ENCODE measurements at regions not wholly inside any gene's neighbourhood (a gene's known extent, or its start where the extent isn't known, plus 50 kb on each side); places are given as distances from the start of the nearest gene placed in this dataset.
"Not testable (repeated sequence)": the region's sequence is repeated elsewhere in the genome, so short reads cannot be mapped to it uniquely, and the experiment has no call there.

DNA sequence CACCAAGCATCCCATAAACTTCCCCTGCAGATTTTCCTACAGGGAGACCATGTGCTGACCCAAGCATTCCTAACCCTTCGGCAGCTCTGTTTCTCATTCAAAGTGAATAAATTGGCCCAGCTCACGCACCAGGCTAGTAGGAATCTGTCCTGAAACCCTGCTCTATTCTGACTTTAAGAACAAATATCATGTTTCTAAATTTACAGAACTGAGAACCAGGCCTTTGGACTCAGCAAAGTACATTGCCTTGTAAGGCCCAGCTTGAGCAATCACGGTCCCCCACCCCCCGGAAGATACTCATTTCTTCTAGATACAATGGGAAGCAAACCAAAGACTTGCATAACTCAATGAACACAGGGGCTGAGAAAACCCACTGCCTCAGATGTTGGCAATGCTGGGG lies 160.1 kb upstream of the NFIA start:
- Histone ChIP-seq H3K4me3 (ENCODE audit: low read depth in 1 of 2, low read length in 2 of 2) (no peak overlapping the region), H3K36me3 (ENCODE audit: insufficient read depth, low read length) (no peaks in the 10 kb centered on the region), H3K27me3 (ENCODE audit: control insufficient read depth in 1 of 2, insufficient read depth in 2 of 2, low read length in 2 of 2) (no peaks in the 10 kb centered on the region), H3K27ac (ENCODE audit: low read depth, low read length) (no peak overlapping the region), H3K9me3 (ENCODE audit: low read length) (no peaks in the 10 kb centered on the region), H3K4me1 (ENCODE audit: insufficient read depth, low read length) (peaks cover 4% of the 10 kb centered on the region), H3K9ac (ENCODE audit: low read length) (no peak overlapping the region)

DNA sequence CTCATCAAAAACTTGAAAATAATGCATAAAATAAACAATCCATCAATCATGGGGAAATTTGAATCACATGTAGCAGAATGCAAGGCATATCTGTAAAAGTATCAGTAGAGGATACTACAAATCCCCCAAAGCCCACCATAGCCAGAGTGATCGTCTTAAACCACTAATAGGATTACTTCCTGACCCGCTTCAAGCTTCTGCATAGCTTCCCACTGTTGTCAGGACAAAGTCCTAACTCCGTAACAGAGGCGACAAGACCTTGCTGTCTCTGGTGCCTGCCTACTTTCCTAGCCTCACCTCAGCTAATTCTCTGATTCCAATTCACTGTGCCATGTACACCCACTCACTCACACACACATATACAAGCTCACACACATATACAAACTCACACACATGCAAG lies 161.2 kb upstream of the NFIA start:
- H3K36me3 ChIP-seq (ENCODE audit: insufficient read depth, low read length): no peaks in the 10 kb centered on the region
- H3K4me1 ChIP-seq (ENCODE audit: insufficient read depth, low read length): peaks cover 4% of the 10 kb centered on the region
- H3K9ac ChIP-seq (ENCODE audit: low read length): no peak overlapping the region
- H3K9me3 ChIP-seq (ENCODE audit: low read length): no peaks in the 10 kb centered on the region
- H3K27ac ChIP-seq (ENCODE audit: low read depth, low read length): no peak overlapping the region
- H3K4me3 ChIP-seq (ENCODE audit: low read depth in 1 of 2, low read length in 2 of 2): no peak overlapping the region
- no peaks in the 10 kb centered on the region for H3K27me3 ChIP-seq (ENCODE audit: control insufficient read depth in 1 of 2, insufficient read depth in 2 of 2, low read length in 2 of 2)

DNA sequence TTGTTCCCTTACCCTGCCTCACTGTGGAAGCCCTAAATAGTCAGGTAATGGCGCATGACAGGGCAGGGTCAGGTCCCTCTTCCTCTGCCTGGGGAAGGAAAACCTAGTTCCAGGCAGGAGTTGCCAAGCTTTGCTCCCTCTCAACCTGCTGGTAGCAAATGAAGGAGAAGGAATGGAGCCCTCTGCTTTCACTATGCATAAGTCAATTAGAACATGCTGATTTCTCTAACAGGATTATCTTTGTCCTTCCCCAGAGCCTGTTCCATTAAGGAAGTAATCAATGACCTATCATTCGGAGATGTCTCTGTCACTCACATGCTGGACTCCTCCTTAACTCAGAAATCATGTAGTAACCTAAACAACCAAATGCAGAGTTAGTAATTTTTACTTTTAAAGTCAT lies 161.8 kb upstream of the NFIA start:
- Histone ChIP-seq H3K4me3 (ENCODE audit: low read depth in 1 of 2, low read length in 2 of 2) (no peak overlapping the region), H3K9me3 (ENCODE audit: low read length) (no peaks in the 10 kb centered on the region), H3K9ac (ENCODE audit: low read length) (no peak overlapping the region), H3K4me1 (ENCODE audit: insufficient read depth, low read length) (peaks cover 4% of the 10 kb centered on the region), H3K27ac (ENCODE audit: low read depth, low read length) (no peak overlapping the region), H3K36me3 (ENCODE audit: insufficient read depth, low read length) (no peaks in the 10 kb centered on the region), H3K27me3 (ENCODE audit: control insufficient read depth in 1 of 2, insufficient read depth in 2 of 2, low read length in 2 of 2) (no peaks in the 10 kb centered on the region)

DNA sequence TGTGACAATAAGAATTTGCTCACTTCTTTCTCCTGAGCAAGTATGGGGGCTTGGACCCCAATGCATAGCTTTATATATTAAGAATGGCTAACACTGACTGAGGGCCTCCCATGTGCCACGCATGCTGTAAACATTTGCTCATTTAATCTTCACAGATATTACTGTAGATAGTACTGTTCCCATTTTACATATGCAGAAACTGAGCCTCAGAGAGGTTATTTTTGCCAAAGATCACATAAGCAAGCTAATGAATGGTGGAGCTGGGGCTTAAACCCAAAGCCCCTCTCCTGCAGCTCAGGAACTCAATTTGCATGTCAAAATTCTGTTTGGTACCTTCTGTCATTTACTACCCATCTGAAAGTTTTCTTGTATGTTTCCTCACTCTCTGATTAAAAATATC lies 163.5 kb upstream of the NFIA start:
- Histone ChIP-seq H3K9ac (ENCODE audit: low read length) (no peak overlapping the region), H3K27me3 (ENCODE audit: control insufficient read depth in 1 of 2, insufficient read depth in 2 of 2, low read length in 2 of 2) (no peaks in the 10 kb centered on the region), H3K9me3 (ENCODE audit: low read length) (no peaks in the 10 kb centered on the region), H3K4me1 (ENCODE audit: insufficient read depth, low read length) (peaks cover 4% of the 10 kb centered on the region), H3K27ac (ENCODE audit: low read depth, low read length) (no peak overlapping the region), H3K36me3 (ENCODE audit: insufficient read depth, low read length) (no peaks in the 10 kb centered on the region), H3K4me3 (ENCODE audit: low read depth in 1 of 2, low read length in 2 of 2) (no peak overlapping the region)

DNA sequence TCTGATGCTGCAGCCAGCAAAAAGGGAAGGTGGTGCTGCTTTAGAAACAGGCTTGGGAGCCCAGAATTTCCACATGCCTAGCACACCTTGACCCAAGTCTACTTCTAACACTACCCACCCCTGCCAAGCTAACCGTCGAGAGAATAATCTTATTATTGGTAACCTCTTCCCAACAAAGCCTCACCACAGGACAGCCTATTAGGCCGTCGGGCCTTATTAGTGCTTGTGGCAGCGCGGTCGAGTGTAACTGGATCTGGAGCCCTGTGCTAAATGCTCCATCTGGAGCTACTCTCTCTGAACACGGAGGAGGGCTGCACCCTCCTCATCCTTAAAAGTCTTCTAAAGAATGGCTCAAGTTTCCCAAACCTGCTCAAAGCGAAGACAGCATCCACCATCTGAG lies 165.5 kb upstream of the NFIA start:
- no peaks in the 10 kb centered on the region for H3K9me3 ChIP-seq (ENCODE audit: low read length)
- no peaks in the 10 kb centered on the region for H3K27me3 ChIP-seq (ENCODE audit: control insufficient read depth in 1 of 2, insufficient read depth in 2 of 2, low read length in 2 of 2)
- peaks cover 4% of the 10 kb centered on the region for H3K4me1 ChIP-seq (ENCODE audit: insufficient read depth, low read length)
- no peak overlapping the region for H3K4me3 ChIP-seq (ENCODE audit: low read depth in 1 of 2, low read length in 2 of 2)
- no peak overlapping the region for H3K9ac ChIP-seq (ENCODE audit: low read length)
- no peak overlapping the region for H3K27ac ChIP-seq (ENCODE audit: low read depth, low read length)
- H3K36me3 ChIP-seq (ENCODE audit: insufficient read depth, low read length): no peaks in the 10 kb centered on the region

DNA sequence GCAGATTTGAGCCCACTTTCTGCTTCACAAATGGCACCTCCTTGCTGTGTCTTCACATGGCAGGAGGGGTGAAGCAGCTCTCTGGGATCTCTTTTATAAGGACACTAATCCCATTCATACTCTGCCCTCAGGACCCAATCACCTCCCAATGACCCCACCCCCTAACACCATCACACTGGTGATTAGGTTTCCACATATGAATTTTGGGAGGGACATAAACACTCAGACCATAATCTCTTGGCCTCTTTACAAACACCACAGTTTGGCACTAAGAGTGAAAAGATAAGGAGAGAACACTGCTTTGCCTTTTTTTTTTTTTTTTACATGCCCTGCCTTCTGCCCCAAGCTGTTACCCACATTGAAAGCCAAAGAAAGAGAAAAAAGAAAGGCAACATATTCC lies 166.2 kb upstream of the NFIA start:
- no peaks in the 10 kb centered on the region for H3K36me3 ChIP-seq (ENCODE audit: insufficient read depth, low read length)
- no peak overlapping the region for H3K27ac ChIP-seq (ENCODE audit: low read depth, low read length)
- H3K9ac ChIP-seq (ENCODE audit: low read length): no peak overlapping the region
- peaks cover 1% of the 10 kb centered on the region for H3K4me1 ChIP-seq (ENCODE audit: insufficient read depth, low read length)
- H3K4me3 ChIP-seq (ENCODE audit: low read depth in 1 of 2, low read length in 2 of 2): no peak overlapping the region
- H3K9me3 ChIP-seq (ENCODE audit: low read length): no peaks in the 10 kb centered on the region
- no peaks in the 10 kb centered on the region for H3K27me3 ChIP-seq (ENCODE audit: control insufficient read depth in 1 of 2, insufficient read depth in 2 of 2, low read length in 2 of 2)

DNA sequence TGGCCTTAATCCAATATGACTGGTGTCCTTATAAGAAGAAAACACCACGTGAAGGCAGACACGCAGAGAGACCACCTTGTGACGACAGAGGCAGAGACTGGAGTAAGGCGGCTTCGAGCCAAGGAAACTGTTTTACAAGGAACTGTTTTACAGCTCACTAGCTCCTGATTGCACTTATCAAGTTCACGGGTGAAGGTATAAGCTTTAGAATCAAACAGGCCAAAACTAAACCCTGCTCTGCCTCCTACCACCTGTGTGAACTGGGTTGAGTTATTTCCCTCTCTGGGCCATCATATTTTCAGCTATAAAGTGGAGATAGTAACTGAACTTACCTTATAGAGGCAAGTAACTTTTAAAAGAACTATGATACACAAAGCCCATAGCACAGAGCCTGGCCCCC lies 166.9 kb upstream of the NFIA start:
- Histone ChIP-seq H3K36me3 (ENCODE audit: insufficient read depth, low read length) (no peaks in the 10 kb centered on the region), H3K27ac (ENCODE audit: low read depth, low read length) (no peak overlapping the region), H3K9ac (ENCODE audit: low read length) (no peak overlapping the region), H3K9me3 (ENCODE audit: low read length) (no peaks in the 10 kb centered on the region), H3K4me1 (ENCODE audit: insufficient read depth, low read length) (no peaks in the 10 kb centered on the region), H3K4me3 (ENCODE audit: low read depth in 1 of 2, low read length in 2 of 2) (no peak overlapping the region), H3K27me3 (ENCODE audit: control insufficient read depth in 1 of 2, insufficient read depth in 2 of 2, low read length in 2 of 2) (no peaks in the 10 kb centered on the region)

DNA sequence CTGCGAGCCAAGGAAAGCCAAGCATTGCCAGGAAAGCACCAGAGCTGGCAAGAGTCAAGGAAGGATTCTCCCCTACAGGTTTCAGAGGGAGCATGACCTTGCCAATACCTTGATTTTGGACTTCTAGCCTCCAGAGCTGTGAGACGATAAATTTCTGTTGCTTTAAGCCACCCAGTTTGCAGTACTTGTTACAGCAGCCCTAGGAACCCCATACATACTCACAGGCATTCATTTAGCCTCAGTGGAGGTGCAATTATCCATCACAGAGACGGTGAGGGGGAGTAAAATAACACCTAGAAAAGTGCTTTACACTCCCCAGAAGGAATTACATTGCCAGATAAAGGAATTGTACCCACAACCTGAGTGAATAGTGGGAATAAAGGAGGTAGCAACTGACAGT lies 167.4 kb upstream of the NFIA start:
- H3K27me3 ChIP-seq (ENCODE audit: control insufficient read depth in 1 of 2, insufficient read depth in 2 of 2, low read length in 2 of 2): no peaks in the 10 kb centered on the region
- no peaks in the 10 kb centered on the region for H3K36me3 ChIP-seq (ENCODE audit: insufficient read depth, low read length)
- H3K9ac ChIP-seq (ENCODE audit: low read length): no peak overlapping the region
- H3K4me1 ChIP-seq (ENCODE audit: insufficient read depth, low read length): no peaks in the 10 kb centered on the region
- no peak overlapping the region for H3K4me3 ChIP-seq (ENCODE audit: low read depth in 1 of 2, low read length in 2 of 2)
- H3K9me3 ChIP-seq (ENCODE audit: low read length): no peaks in the 10 kb centered on the region
- H3K27ac ChIP-seq (ENCODE audit: low read depth, low read length): no peak overlapping the region

DNA sequence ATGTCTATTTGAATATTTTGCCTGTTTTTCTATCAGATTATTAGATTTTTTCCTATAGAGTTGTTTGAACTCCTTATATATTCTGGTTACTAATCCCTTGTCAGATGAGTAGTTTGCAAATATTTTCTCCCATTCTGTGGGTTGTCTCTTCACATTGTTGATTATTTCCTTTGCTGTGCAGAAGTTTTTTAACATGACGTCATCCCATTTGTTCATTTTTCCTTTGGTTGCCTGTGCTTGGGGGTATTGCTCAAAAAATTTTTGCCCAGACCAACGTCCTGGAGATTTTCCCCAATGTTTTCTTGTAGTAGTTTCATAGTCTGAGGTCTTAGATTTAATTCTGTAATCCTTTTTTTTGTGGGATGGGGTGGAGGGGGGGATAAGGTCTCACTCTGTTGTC lies 168.7 kb upstream of the NFIA start:
- H3K27me3 ChIP-seq (ENCODE audit: control insufficient read depth in 1 of 2, insufficient read depth in 2 of 2, low read length in 2 of 2); H3K36me3 ChIP-seq (ENCODE audit: insufficient read depth, low read length); H3K4me1 ChIP-seq (ENCODE audit: insufficient read depth, low read length); H3K4me3 ChIP-seq (ENCODE audit: low read depth in 1 of 2, low read length in 2 of 2); H3K9me3 ChIP-seq (ENCODE audit: low read length); H3K27ac ChIP-seq (ENCODE audit: low read depth, low read length); H3K9ac ChIP-seq (ENCODE audit: low read length): not testable (repeated sequence)

DNA sequence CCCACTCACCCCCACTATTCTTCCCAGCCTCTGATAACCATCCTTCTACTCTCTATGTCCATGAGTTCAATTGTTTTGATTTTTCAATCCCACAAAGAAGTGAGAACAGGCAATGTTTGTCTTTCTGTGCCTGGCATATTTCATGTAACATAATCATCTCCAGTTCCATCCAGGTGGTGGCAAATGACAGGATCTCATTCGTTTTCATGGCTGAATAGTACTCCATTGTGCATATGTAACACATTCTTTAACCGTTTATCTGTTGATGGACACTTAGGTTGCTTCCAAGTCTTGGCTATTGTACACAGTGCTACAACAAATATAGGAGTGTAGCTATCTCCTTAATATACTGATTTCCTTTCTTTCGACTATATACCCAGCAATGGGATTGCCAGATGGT lies 169.3 kb upstream of the NFIA start:
- H3K27me3 ChIP-seq (ENCODE audit: control insufficient read depth in 1 of 2, insufficient read depth in 2 of 2, low read length in 2 of 2): no peaks in the 10 kb centered on the region
- no peaks in the 10 kb centered on the region for H3K36me3 ChIP-seq (ENCODE audit: insufficient read depth, low read length)
- H3K4me3 ChIP-seq (ENCODE audit: low read depth in 1 of 2, low read length in 2 of 2): no peak overlapping the region
- no peak overlapping the region for H3K27ac ChIP-seq (ENCODE audit: low read depth, low read length)
- no peaks in the 10 kb centered on the region for H3K4me1 ChIP-seq (ENCODE audit: insufficient read depth, low read length)
- H3K9me3 ChIP-seq (ENCODE audit: low read length): no peaks in the 10 kb centered on the region
- H3K9ac ChIP-seq (ENCODE audit: low read length): no peak overlapping the region

DNA sequence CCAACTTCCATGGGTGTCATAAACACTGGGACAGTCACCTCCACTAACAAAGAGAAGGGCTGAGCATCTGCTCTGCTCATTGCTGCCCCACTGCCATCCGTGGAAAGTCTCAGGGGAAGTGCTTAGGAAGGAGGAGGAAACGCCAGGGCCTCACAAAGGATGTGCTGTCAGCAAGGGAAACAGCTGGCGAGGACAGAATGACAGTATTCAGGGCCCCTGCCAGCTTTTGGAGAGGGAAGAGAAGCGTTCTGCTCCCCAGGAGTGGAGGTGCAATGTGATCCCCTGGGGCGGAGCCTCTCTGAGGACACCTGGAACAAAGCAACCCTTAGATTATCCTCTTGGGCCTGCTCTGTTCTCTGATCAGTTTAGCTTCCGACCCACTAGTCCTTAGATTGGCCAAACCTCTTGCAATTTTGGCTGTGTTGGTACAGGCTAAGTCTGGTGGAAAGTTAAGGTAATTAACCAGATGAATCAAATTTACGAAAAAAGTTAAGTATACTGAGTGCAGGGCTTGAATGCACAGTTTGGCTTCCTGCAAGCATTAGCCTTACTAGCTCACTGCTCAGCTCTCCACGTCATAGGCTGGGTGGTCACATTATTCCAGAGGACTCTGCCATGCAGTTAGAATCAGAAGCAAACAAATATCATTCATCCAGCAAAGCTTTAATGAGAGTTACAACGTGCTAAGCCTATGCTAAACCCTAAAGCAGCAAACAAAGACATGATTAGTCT lies 170.2 kb upstream of the NFIA start:
- H3K36me3 ChIP-seq (ENCODE audit: insufficient read depth, low read length): no peaks in the 10 kb centered on the region
- no peaks in the 10 kb centered on the region for H3K4me1 ChIP-seq (ENCODE audit: insufficient read depth, low read length)
- no peaks in the 10 kb centered on the region for H3K9me3 ChIP-seq (ENCODE audit: low read length)
- no peak overlapping the region for H3K9ac ChIP-seq (ENCODE audit: low read length)
- no peak overlapping the region for H3K4me3 ChIP-seq (ENCODE audit: low read depth in 1 of 2, low read length in 2 of 2)
- H3K27ac ChIP-seq (ENCODE audit: low read depth, low read length): no peak overlapping the region
- no peaks in the 10 kb centered on the region for H3K27me3 ChIP-seq (ENCODE audit: control insufficient read depth in 1 of 2, insufficient read depth in 2 of 2, low read length in 2 of 2)

DNA sequence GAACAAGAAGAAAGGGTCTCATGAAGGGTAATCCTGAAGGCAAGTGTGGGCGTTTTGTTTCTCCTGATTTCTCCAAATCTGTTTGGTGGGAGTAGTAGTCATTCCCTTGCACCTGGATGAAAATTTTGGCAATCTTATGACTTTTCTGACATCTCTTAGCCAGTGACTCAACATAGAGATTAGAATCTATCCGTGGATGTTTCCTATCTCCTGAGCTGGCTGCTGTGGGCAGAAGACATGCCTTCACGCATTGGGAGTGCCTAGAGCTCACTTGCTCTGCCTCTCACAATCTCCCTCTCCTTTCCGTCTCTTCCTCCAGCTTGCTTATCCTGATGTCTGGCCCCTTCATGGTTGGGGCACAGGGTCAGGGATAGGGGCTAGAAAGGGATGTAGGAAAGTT lies 174.2 kb upstream of the NFIA start:
- Histone ChIP-seq H3K36me3 (ENCODE audit: insufficient read depth, low read length) (no peaks in the 10 kb centered on the region), H3K27ac (ENCODE audit: low read depth, low read length) (no peak overlapping the region), H3K9ac (ENCODE audit: low read length) (no peak overlapping the region), H3K27me3 (ENCODE audit: control insufficient read depth in 1 of 2, insufficient read depth in 2 of 2, low read length in 2 of 2) (no peaks in the 10 kb centered on the region), H3K4me3 (ENCODE audit: low read depth in 1 of 2, low read length in 2 of 2) (no peak overlapping the region), H3K9me3 (ENCODE audit: low read length) (no peaks in the 10 kb centered on the region), H3K4me1 (ENCODE audit: insufficient read depth, low read length) (peaks cover 14% of the 10 kb centered on the region)
